Esophagus squamous epithelium (tissue), 4 donors: ENCODE measurements at regions not wholly inside any gene's neighbourhood (a gene's known extent, or its start where the extent isn't known, plus 50 kb on each side); places are given as distances from the start of the nearest gene placed in this dataset.

Source experiments
- CTCF ChIP-seq, 6 experiments: fragments of 450-650 bp in 4 of 6; fragments of 200-600 bp in 2 of 6; sonication (generic) in 2 of 6; IDR thresholded peaks; one replicate each; pipeline ENCODE4 v1.5.1; 2016 to 2019; ENCODE audit warnings: antibody characterized with exemption in 6 of 6, mild to moderate bottlenecking in 4 of 6, moderate library complexity in 4 of 6
- POLR2A ChIP-seq, 4 donors: fragments of 450-650 bp; IDR thresholded peaks; one replicate each; pipeline ENCODE4 v1.6.1; 2017; ENCODE audit warnings: antibody characterized with exemption in 4 of 4, mild to moderate bottlenecking in 4 of 4, moderate library complexity in 3 of 4

GRCh38 chr21:20902511-20902910, 95.7 kb upstream of the NCAM2 start:
- TF ChIP-seq POLR2A (IDR thresholded peaks at IDR 0.05), result no peak
- TF ChIP-seq CTCF (IDR thresholded peaks at IDR 0.05), result no peak
